SK-N-MC (cell line): ENCODE measurements at regions not wholly inside any gene's neighbourhood (a gene's known extent, or its start where the extent isn't known, plus 50 kb on each side); places are given as distances from the start of the nearest gene placed in this dataset.

Experiments
- EZH2 ChIP-seq: fragments of 200-600 bp; sonication (generic); IDR thresholded peaks from one replicate; pipeline ENCODE4 v1.6.1; 2017; ENCODE audit warnings: antibody characterized with exemption
- POLR2AphosphoS5 ChIP-seq: IDR thresholded peaks from 2 replicates; pipeline ENCODE4 v1.6.1; 2012; ENCODE audit warnings: mild to moderate bottlenecking, low read depth, low read length, borderline replicate concordance

DNA sequence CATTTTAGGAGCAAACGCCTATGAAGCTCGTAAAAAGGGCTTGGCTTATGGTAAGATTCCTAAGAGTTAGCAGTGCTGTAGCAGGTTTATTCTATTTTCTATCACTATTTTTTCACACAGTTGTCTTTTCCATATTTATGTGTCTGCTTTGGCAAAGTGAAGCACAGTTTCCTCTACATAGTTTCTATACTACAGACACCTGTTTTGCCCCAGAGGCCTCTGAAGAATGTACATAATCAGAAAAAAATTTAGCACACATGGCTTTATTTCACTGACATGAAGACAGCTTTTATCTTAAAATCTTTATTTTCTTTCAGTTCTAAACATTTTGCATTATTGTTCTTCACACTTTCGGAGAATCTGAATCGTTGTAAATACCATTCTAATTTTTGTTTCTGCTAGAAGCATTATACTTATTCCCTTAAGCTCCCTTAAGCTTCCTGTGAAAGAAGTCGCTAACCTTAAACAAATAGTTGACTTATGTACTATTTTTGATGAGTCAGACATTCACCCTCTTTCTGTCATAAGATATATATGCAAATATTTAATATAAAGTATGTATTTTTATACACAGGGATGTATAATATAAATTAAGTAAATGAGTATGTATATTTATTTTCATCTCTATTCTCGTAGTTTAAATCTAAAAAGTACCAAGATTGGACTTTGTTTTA is 816.0 kb downstream of the OLFM4 start:
- no peak for TF ChIP-seq POLR2AphosphoS5
- no peak for TF ChIP-seq EZH2
